GM12878 (cell line): ENCODE measurements at regions not wholly inside any gene's neighbourhood (a gene's known extent, or its start where the extent isn't known, plus 50 kb on each side); places are given as distances from the start of the nearest gene placed in this dataset.

Experiments used
- BCL3 ChIP-seq: IDR thresholded peaks from 2 replicates; pipeline ENCODE4 v1.6.1; 2011; ENCODE audit warnings: borderline replicate concordance, low read depth, mild to moderate bottlenecking, moderate library complexity, low read length; ENCODE audit not compliant: insufficient read depth, poor library complexity, severe bottlenecking
- FOXK2 ChIP-seq: fragments of 450-650 bp; IDR thresholded peaks from 2 replicates; pipeline ENCODE4 v1.6.1; 2017; ENCODE audit warnings: mild to moderate bottlenecking, moderate library complexity
- PML ChIP-seq: IDR thresholded peaks from 2 replicates; pipeline ENCODE4 v1.6.1; 2012; ENCODE audit warnings: low read length, inconsistent platforms
- POLR2A ChIP-seq: IDR thresholded peaks from 2 replicates; pipeline ENCODE4 v1.6.1; 2011; ENCODE audit warnings: low read depth, mild to moderate bottlenecking, low read length
- SIX5 ChIP-seq: IDR thresholded peaks from 2 replicates; pipeline ENCODE4 v1.6.1; 2011; ENCODE audit warnings: mild to moderate bottlenecking, low read depth, low read length, moderate library complexity; ENCODE audit not compliant: severe bottlenecking
- TBL1XR1 ChIP-seq: IDR thresholded peaks from 2 replicates; pipeline ENCODE4 v1.6.1; 2012; ENCODE audit warnings: low read depth, low read length, improper control_type of control experiment
- YY1 ChIP-seq: IDR thresholded peaks from 2 replicates; pipeline ENCODE4 v1.6.1; 2011; ENCODE audit warnings: low read depth, mild to moderate bottlenecking, low read length
- TF ChIP-seq, protein P1 (sequence below), 3 experiments: IDR thresholded peaks in 2 of 3; conservative IDR thresholded peaks in 1 of 3; 2 replicates each; pipeline ENCODE4 v1.5.1; 2011; ENCODE audit warnings: low read depth in 3 of 3, low read length in 3 of 3, mild to moderate bottlenecking in 3 of 3, control low read depth in 2 of 3, moderate library complexity in 2 of 3, inconsistent platforms in 1 of 3, mixed read lengths in 1 of 3; ENCODE audit not compliant: control insufficient read depth in 2 of 3, insufficient read depth in 1 of 3; ENCODE audit errors: extremely low read depth in 1 of 3

- TF ChIP-seq YY1 (no peak), FOXK2 (no peak), POLR2A (no peak), BCL3 (no peak), PML (no peak), TBL1XR1 (no peak), SIX5 (no peak)
- TF ChIP-seq, protein P1, sequence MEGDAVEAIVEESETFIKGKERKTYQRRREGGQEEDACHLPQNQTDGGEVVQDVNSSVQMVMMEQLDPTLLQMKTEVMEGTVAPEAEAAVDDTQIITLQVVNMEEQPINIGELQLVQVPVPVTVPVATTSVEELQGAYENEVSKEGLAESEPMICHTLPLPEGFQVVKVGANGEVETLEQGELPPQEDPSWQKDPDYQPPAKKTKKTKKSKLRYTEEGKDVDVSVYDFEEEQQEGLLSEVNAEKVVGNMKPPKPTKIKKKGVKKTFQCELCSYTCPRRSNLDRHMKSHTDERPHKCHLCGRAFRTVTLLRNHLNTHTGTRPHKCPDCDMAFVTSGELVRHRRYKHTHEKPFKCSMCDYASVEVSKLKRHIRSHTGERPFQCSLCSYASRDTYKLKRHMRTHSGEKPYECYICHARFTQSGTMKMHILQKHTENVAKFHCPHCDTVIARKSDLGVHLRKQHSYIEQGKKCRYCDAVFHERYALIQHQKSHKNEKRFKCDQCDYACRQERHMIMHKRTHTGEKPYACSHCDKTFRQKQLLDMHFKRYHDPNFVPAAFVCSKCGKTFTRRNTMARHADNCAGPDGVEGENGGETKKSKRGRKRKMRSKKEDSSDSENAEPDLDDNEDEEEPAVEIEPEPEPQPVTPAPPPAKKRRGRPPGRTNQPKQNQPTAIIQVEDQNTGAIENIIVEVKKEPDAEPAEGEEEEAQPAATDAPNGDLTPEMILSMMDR (IDR thresholded peaks at IDR 0.05 in 2 of 3, conservative IDR thresholded peaks at IDR 0.05 in 1 of 3; ENCODE audit: control insufficient read depth in 2 of 3, extremely low read depth in 1 of 3, insufficient read depth in 1 of 3, low read depth in 3 of 3, low read length in 3 of 3) = no peak
Observed at GRCh38 chr18:67662996-67663395, 146.5 kb upstream of the DSEL start.
